NCI-H524 (cell line): ENCODE measurements at regions not wholly inside any gene's neighbourhood (a gene's known extent, or its start where the extent isn't known, plus 50 kb on each side); places are given as distances from the start of the nearest gene placed in this dataset.

Source experiments
- DNase-seq, 2 experiments: peaks; one replicate each; lab custom pipeline; 2025; lab: John Stamatoyannopoulos, UW

GRCh38 chr1:29645586-29645985 is 409.3 kb downstream of the PTPRU start:
- DNase-seq: no peak

- DNase-seq: no peak
These were observed 408.5 kb downstream of the PTPRU start for GRCh38 chr1:29644812-29645211.

GRCh38 chr1:29643838-29644440 is 407.6 kb downstream of the PTPRU start:
- no peak for DNase-seq

GRCh38 chr1:29643281-29643680 is 407.0 kb downstream of the PTPRU start:
- DNase-seq: no peak

GRCh38 chr1:29642519-29642918 is 406.2 kb downstream of the PTPRU start:
- DNase-seq: no peak

GRCh38 chr1:29641921-29642320 is 405.6 kb downstream of the PTPRU start:
- DNase-seq: no peak

GRCh38 chr1:29640428-29640785 is 404.1 kb downstream of the PTPRU start:
- no peak for DNase-seq

GRCh38 chr1:29639741-29640427 is 403.6 kb downstream of the PTPRU start:
- no peak for DNase-seq

GRCh38 chr1:29639156-29639736 is 402.9 kb downstream of the PTPRU start:
- DNase-seq: no peak

- DNase-seq: no peak
These were observed 402.0 kb downstream of the PTPRU start for GRCh38 chr1:29638281-29638680.

- DNase-seq: no peak
These were observed 400.6 kb downstream of the PTPRU start for GRCh38 chr1:29636936-29637335.

GRCh38 chr1:29635501-29636263 is 399.4 kb downstream of the PTPRU start:
- DNase-seq: no peak

GRCh38 chr1:29634746-29635335 is 398.5 kb downstream of the PTPRU start:
- no peak for DNase-seq

GRCh38 chr1:29634324-29634723 is 398.0 kb downstream of the PTPRU start:
- DNase-seq: no peak

GRCh38 chr1:29633771-29634170 is 397.4 kb downstream of the PTPRU start:
- peak; percentile 29 to 68 for DNase-seq

GRCh38 chr1:29632806-29633615 is 396.7 kb downstream of the PTPRU start:
- DNase-seq: no peak

- no peak for DNase-seq
These were observed 395.8 kb downstream of the PTPRU start for GRCh38 chr1:29631836-29632805.

- no peak for DNase-seq
These were observed 395.0 kb downstream of the PTPRU start for GRCh38 chr1:29631361-29631760.

GRCh38 chr1:29630756-29631155 is 394.4 kb downstream of the PTPRU start:
- no peak for DNase-seq

GRCh38 chr1:29629814-29630516 is 393.6 kb downstream of the PTPRU start:
- no peak for DNase-seq
